ENCODE measurements at regions not wholly inside any gene's neighbourhood (a gene's known extent, or its start where the extent isn't known, plus 50 kb on each side); places are given as distances from the start of the nearest gene placed in this dataset.

DNA sequence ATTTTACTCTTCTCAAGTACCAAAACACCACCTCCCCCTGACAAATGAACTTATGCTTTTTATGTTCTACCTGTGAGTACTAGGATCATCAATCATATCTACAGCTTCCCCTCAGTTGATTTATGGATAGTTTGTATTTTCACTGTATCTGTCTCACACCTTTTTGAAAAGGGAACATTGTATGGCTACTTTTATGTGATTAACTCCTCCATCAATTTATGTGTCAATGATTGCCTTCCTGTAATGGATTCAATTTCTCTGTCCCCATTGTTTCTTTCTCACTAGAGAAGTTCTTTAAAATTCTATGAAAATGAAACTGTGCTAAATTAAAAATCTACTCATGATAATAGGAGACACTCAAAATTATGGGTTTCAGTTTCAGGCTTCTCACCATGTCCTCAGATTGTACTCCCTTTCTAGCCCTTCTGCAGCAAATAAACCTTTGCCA, 935.0 kb downstream of the TRIB2 start (continued):
- TF ChIP-seq, protein P1, sequence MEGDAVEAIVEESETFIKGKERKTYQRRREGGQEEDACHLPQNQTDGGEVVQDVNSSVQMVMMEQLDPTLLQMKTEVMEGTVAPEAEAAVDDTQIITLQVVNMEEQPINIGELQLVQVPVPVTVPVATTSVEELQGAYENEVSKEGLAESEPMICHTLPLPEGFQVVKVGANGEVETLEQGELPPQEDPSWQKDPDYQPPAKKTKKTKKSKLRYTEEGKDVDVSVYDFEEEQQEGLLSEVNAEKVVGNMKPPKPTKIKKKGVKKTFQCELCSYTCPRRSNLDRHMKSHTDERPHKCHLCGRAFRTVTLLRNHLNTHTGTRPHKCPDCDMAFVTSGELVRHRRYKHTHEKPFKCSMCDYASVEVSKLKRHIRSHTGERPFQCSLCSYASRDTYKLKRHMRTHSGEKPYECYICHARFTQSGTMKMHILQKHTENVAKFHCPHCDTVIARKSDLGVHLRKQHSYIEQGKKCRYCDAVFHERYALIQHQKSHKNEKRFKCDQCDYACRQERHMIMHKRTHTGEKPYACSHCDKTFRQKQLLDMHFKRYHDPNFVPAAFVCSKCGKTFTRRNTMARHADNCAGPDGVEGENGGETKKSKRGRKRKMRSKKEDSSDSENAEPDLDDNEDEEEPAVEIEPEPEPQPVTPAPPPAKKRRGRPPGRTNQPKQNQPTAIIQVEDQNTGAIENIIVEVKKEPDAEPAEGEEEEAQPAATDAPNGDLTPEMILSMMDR (conservative IDR thresholded peaks at IDR 0.05; ENCODE audit: low read depth in 2 of 2): no peak
- TF ChIP-seq EZH2phosphoT487 (IDR thresholded peaks at IDR 0.05; ENCODE audit: unreplicated experiment) (no peak), ZNF331 (CRISPR knock-in tag; IDR thresholded peaks at IDR 0.05; ENCODE audit: low read depth) (no peak), POLR2AphosphoS5 (IDR thresholded peaks at IDR 0.05; ENCODE audit: low read depth) (no peak), JUNB (IDR thresholded peaks at IDR 0.05; ENCODE audit: unreplicated experiment) (no peak), CREB1 (CRISPR knock-in tag; IDR thresholded peaks at IDR 0.05; ENCODE audit: low read depth) (no peak)
- TF ChIP-seq, protein P2, sequence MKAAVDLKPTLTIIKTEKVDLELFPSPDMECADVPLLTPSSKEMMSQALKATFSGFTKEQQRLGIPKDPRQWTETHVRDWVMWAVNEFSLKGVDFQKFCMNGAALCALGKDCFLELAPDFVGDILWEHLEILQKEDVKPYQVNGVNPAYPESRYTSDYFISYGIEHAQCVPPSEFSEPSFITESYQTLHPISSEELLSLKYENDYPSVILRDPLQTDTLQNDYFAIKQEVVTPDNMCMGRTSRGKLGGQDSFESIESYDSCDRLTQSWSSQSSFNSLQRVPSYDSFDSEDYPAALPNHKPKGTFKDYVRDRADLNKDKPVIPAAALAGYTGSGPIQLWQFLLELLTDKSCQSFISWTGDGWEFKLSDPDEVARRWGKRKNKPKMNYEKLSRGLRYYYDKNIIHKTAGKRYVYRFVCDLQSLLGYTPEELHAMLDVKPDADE (IDR thresholded peaks at IDR 0.05): no peak

- H3K36me3 ChIP-seq (ENCODE audit: insufficient read depth): no peaks in the 10 kb centered on the region
- 0 out of 2 replicates have a peak, but pooled peaks cover 3% of the 10 kb centered on the region for H3K9me2 ChIP-seq (ENCODE audit: insufficient read depth)
- H3K27me3 Mint-ChIP-seq (ENCODE audit: insufficient read depth, low read depth, poor library complexity): peaks cover 7% of the 10 kb centered on the region
- no peaks in the 10 kb centered on the region for H3F3A ChIP-seq (replicated peaks; ENCODE audit: low read depth)
- no peak overlapping the region for H2AFZ ChIP-seq
- H4K20me1 ChIP-seq (replicated peaks; ENCODE audit: insufficient read depth): no peaks in the 10 kb centered on the region
- DNase-seq (ENCODE audit: low spot score) (no peak), ATAC-seq (no peak)
- H3K79me2 ChIP-seq (replicated peaks; ENCODE audit: insufficient read depth): no peaks in the 10 kb centered on the region
- no peak overlapping the region for H3K4me2 ChIP-seq
- peaks cover 45% of the 10 kb centered on the region for H3K9me3 Mint-ChIP-seq
- peaks cover 29% of the 10 kb centered on the region for H3K36me3 Mint-ChIP-seq (ENCODE audit: low read depth)
- H3K4me1 Mint-ChIP-seq: no peaks in the 10 kb centered on the region
- no peak overlapping the region for H3K4me3 ChIP-seq
- H3K27ac ChIP-seq (ENCODE audit: low read depth): no peak overlapping the region
- no peaks in the 10 kb centered on the region for H3K4me1 ChIP-seq (ENCODE audit: insufficient read depth)
- no peak overlapping the region for H3K27ac Mint-ChIP-seq
- H3K4me3 Mint-ChIP-seq: no peak overlapping the region
- H3K27me3 ChIP-seq (ENCODE audit: insufficient read depth): no peaks in the 10 kb centered on the region
- no peak for TF ChIP-seq NANOG (IDR thresholded peaks at IDR 0.05; ENCODE audit: borderline replicate concordance)
- no peak for TF ChIP-seq REST (IDR thresholded peaks at IDR 0.05; ENCODE audit: unreplicated experiment)
- TF ChIP-seq ZNF114 (CRISPR knock-in tag; IDR thresholded peaks at IDR 0.05): no peak
- no peak for TF ChIP-seq ZNF331 (CRISPR knock-in tag; IDR thresholded peaks at IDR 0.05; ENCODE audit: low read depth)
- no peak for TF ChIP-seq EZH2 (IDR thresholded peaks at IDR 0.05; ENCODE audit: low read depth, unreplicated experiment)
- no peak for TF ChIP-seq JUNB (IDR thresholded peaks at IDR 0.05; ENCODE audit: unreplicated experiment)
- TF ChIP-seq STAT1 (IDR thresholded peaks at IDR 0.05; ENCODE audit: unreplicated experiment): no peak
- TF ChIP-seq, protein P2 (IDR thresholded peaks at IDR 0.05): no peak
These were observed 936.0 kb downstream of the TRIB2 start for GRCh38 chr2:13652531-13653313.
